Suprapubic skin (tissue), 4 donors: ENCODE measurements at regions not wholly inside any gene's neighbourhood (a gene's known extent, or its start where the extent isn't known, plus 50 kb on each side); places are given as distances from the start of the nearest gene placed in this dataset.

Experiments
- DNase-seq, 2 donors: peaks; one replicate each; pipeline ENCODE4 v3.0.0-alpha.2; 2019; ENCODE audit warnings: low spot score in 2 of 2
- H3K27ac ChIP-seq: fragments of 200-600 bp; sonication (generic); one replicate; pipeline ENCODE4 v1.5.1; 2019
- H3K27me3 ChIP-seq: fragments of 200-600 bp; sonication (generic); one replicate; pipeline ENCODE4 v1.5.1; 2019
- H3K36me3 ChIP-seq: fragments of 200-600 bp; sonication (generic); one replicate; pipeline ENCODE4 v1.5.1; 2019
- H3K4me1 ChIP-seq: fragments of 200-600 bp; sonication (generic); one replicate; pipeline ENCODE4 v1.5.1; 2019
- H3K4me3 ChIP-seq: fragments of 200-600 bp; sonication (generic); one replicate; pipeline ENCODE4 v1.5.1; 2019; ENCODE audit warnings: mild to moderate bottlenecking
- H3K9me3 ChIP-seq: fragments of 200-600 bp; sonication (generic); one replicate; pipeline ENCODE4 v1.5.1; 2019
- CTCF ChIP-seq, 2 donors: fragments of 200-600 bp in 1 of 2; fragments of 450-650 bp in 1 of 2; sonication (generic) in 1 of 2; IDR thresholded peaks; one replicate each; pipeline ENCODE4 v1.5.1; 2016 to 2019; ENCODE audit warnings: antibody characterized with exemption in 2 of 2, mild to moderate bottlenecking in 1 of 2, moderate library complexity in 1 of 2
- EP300 ChIP-seq: sonication (generic); formaldehyde crosslinking; IDR thresholded peaks from one replicate; pipeline ENCODE4 v1.6.1; 2017; ENCODE audit warnings: antibody characterized with exemption
- POLR2A ChIP-seq, 2 donors: fragments of 450-650 bp; IDR thresholded peaks; one replicate each; pipeline ENCODE4 v1.6.1; 2017; ENCODE audit warnings: antibody characterized with exemption in 2 of 2, mild to moderate bottlenecking in 2 of 2, moderate library complexity in 2 of 2
- POLR2AphosphoS5 ChIP-seq, 3 donors: sonication (generic); formaldehyde crosslinking; IDR thresholded peaks; one replicate each; pipeline ENCODE4 v1.6.1; 2017; ENCODE audit warnings: antibody characterized with exemption in 3 of 3
- WGBS: methylation state at CpG from one replicate; pipeline ENCODE4 v1.1.5; 2018; 5-methylcytosine and 5-hydroxymethylcytosine counted together

GRCh38 chr1:244952280-244952933 lies 88.1 kb upstream of the HNRNPU start:
- TF ChIP-seq POLR2AphosphoS5 (IDR thresholded peaks at IDR 0.05) (no peak), CTCF (IDR thresholded peaks at IDR 0.05) (no peak), EP300 (no peak), POLR2A (IDR thresholded peaks at IDR 0.05) (no peak)
- no peaks in the 10 kb centered on the region for H3K9me3 ChIP-seq
- H3K27me3 ChIP-seq, result no peaks in the 10 kb centered on the region
- DNase-seq, result no peak
- H3K36me3 ChIP-seq, result no peaks in the 10 kb centered on the region
- no peaks in the 10 kb centered on the region for H3K4me1 ChIP-seq
- WGBS, result 89% methylated on average over 5 of the region's 5 CpGs
- H3K4me3 ChIP-seq, result no peak overlapping the region
- no peak overlapping the region for H3K27ac ChIP-seq

GRCh38 chr1:244948416-244948815 lies 84.1 kb upstream of the HNRNPU start:
- Histone ChIP-seq H3K36me3 (no peaks in the 10 kb centered on the region), H3K4me1 (no peaks in the 10 kb centered on the region), H3K4me3 (no peak overlapping the region), H3K27me3 (no peaks in the 10 kb centered on the region), H3K9me3 (no peaks in the 10 kb centered on the region), H3K27ac (no peak overlapping the region)
- no peak for TF ChIP-seq POLR2A (IDR thresholded peaks at IDR 0.05)
- TF ChIP-seq CTCF (IDR thresholded peaks at IDR 0.05), result no peak
- no peak for TF ChIP-seq POLR2AphosphoS5 (IDR thresholded peaks at IDR 0.05)
- no peak for TF ChIP-seq EP300
- WGBS, result 99% methylated on average over 4 of the region's 4 CpGs
- no peak for DNase-seq

- 74% methylated on average over 3 of the region's 3 CpGs for WGBS
- no peaks in the 10 kb centered on the region for H3K36me3 ChIP-seq
- H3K4me3 ChIP-seq, result no peak overlapping the region
- H3K4me1 ChIP-seq, result no peaks in the 10 kb centered on the region
- TF ChIP-seq CTCF (IDR thresholded peaks at IDR 0.05) (no peak), EP300 (no peak)
- H3K27me3 ChIP-seq, result no peaks in the 10 kb centered on the region
- H3K9me3 ChIP-seq, result no peaks in the 10 kb centered on the region
- no peak for DNase-seq
- no peak overlapping the region for H3K27ac ChIP-seq
These were observed 80.8 kb upstream of the HNRNPU start for GRCh38 chr1:244945109-244945671.

GRCh38 chr1:244941121-244941520 lies 76.8 kb upstream of the HNRNPU start:
- WGBS, result 95% methylated on average over 13 of the region's 13 CpGs
- Histone ChIP-seq H3K27ac (no peak overlapping the region), H3K9me3 (no peaks in the 10 kb centered on the region), H3K36me3 (no peaks in the 10 kb centered on the region), H3K4me3 (no peak overlapping the region), H3K4me1 (no peaks in the 10 kb centered on the region), H3K27me3 (no peaks in the 10 kb centered on the region)
- DNase-seq, result no peak
- no peak for TF ChIP-seq EP300
- TF ChIP-seq POLR2AphosphoS5 (IDR thresholded peaks at IDR 0.05), result no peak
- TF ChIP-seq CTCF (IDR thresholded peaks at IDR 0.05), result no peak
- TF ChIP-seq POLR2A (IDR thresholded peaks at IDR 0.05), result no peak

GRCh38 chr1:244937099-244937498 lies 72.8 kb upstream of the HNRNPU start:
- H3K27ac ChIP-seq, result no peak overlapping the region
- H3K36me3 ChIP-seq, result no peaks in the 10 kb centered on the region
- H3K4me1 ChIP-seq, result no peaks in the 10 kb centered on the region
- no peak for DNase-seq
- H3K27me3 ChIP-seq, result no peaks in the 10 kb centered on the region
- H3K4me3 ChIP-seq, result no peak overlapping the region
- no peaks in the 10 kb centered on the region for H3K9me3 ChIP-seq
- TF ChIP-seq EP300, result no peak
- no peak for TF ChIP-seq POLR2AphosphoS5 (IDR thresholded peaks at IDR 0.05)
- no peak for TF ChIP-seq POLR2A (IDR thresholded peaks at IDR 0.05)
- TF ChIP-seq CTCF (IDR thresholded peaks at IDR 0.05), result no peak
